ENCODE measurements at regions not wholly inside any gene's neighbourhood (a gene's known extent, or its start where the extent isn't known, plus 50 kb on each side); places are given as distances from the start of the nearest gene placed in this dataset.

DNA sequence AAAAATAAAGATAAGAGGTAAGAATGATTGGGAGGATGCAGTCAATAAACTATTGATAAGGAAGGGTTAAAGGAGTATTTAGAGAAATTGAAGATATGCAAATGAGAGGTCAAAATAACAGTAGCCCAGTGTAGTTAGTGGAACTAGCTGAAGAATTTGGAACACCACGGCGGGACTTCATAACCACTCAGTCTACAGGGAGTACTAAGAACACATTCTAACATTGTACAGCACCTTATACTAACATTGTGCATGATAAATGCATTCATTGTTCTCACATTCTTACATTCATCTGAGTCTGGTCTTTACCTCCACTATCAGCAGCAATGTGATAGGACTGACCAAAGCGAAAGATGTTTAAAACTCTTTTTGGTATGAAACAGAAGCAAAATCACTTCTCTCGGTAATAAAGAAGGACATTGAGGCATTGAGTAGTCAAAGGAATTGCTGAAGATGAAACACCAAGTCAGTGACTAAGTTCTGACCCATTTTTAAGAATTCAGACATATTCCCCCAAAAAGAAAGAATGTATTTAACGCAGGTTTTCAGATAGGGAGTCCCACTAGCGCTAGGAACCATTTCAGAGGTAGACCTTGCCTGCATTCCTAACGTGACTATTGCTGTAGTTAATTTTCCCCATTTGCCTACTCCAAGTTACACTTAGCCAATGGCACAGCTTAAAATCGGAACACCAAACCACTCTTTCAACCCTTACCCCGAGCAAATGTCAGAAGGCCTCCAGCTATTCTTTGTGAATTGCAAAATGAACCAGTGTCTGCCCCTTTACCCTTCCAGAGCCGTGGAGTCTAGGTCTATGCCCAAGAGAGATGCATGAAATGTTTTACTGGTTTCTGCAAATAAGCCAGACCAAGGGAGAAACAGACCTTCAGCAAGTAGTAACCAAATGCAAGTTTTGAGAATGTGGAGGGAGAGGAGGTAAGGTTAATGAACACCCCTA lies 108.8 kb upstream of the IRF2BP2 start:
- no peak for DNase-seq (ENCODE audit: low read depth)

DNA sequence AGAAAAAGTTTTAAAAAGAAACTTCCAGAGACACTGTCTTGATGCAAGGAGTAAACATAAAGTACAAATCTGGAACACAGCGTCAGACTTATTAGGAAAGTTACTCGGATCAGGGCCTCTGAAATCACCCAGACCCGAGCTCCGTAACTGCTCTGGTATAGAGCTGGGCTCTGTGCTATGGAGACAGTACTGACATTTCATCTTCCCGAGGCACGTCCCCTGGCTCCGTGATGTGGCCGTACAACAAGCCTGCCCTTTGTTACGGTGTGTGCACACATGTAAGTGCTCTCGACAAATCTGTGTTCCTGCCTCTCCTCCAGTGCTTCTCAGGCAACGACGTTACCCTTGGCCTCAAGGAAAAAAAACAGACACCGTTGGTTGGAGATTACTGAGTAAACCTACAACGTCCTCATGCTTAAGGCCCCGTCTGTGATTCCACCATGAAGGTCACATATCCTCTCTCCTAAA lies 107.0 kb upstream of the IRF2BP2 start:
- no peak for DNase-seq (ENCODE audit: low read depth)

DNA sequence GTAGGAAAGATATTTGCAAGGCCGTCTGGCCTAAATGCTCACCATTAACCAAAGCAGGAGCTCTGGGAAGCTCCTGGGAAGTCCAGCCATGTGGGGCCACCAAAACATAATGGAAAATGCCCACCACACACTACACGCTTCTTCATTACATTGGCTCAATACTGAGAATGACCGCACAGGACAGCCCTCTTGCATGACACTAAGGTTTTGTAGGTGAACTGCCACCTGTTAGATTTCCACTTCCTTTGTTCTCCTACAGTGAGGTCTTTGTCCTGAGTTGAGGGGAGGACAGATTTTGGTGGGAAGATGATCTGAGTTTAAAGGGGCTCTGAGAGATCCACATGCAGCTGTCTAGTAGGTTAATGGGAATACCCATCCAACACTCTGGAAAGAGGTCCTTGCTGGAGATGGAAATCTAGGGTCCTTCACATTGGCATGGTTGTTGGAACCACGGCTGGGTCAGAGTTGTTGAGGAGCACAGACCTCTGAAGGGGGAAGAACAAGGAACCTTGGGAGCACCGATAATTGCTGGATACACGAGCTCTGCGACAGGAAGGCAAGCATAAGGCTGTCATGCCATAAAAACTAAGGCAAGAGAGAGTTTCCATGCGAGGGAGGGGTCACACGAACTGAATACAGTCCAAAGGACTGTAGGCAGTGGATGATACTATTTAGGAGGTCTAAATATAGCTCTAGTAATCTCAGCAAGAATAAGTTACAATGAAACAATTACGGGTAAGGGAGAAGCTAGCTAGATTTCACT lies 105.5 kb upstream of the IRF2BP2 start:
- DNase-seq (ENCODE audit: low read depth): no peak

- DNase-seq (ENCODE audit: low read depth): no peak
These were observed 103.9 kb upstream of the IRF2BP2 start for GRCh38 chr1:234713859-234714258.

GRCh38 chr1:234713440-234713839 lies 103.5 kb upstream of the IRF2BP2 start:
- DNase-seq (ENCODE audit: low read depth): no peak

- no peak for DNase-seq (ENCODE audit: low read depth)
These were observed 102.9 kb upstream of the IRF2BP2 start for GRCh38 chr1:234712891-234713305.

DNA sequence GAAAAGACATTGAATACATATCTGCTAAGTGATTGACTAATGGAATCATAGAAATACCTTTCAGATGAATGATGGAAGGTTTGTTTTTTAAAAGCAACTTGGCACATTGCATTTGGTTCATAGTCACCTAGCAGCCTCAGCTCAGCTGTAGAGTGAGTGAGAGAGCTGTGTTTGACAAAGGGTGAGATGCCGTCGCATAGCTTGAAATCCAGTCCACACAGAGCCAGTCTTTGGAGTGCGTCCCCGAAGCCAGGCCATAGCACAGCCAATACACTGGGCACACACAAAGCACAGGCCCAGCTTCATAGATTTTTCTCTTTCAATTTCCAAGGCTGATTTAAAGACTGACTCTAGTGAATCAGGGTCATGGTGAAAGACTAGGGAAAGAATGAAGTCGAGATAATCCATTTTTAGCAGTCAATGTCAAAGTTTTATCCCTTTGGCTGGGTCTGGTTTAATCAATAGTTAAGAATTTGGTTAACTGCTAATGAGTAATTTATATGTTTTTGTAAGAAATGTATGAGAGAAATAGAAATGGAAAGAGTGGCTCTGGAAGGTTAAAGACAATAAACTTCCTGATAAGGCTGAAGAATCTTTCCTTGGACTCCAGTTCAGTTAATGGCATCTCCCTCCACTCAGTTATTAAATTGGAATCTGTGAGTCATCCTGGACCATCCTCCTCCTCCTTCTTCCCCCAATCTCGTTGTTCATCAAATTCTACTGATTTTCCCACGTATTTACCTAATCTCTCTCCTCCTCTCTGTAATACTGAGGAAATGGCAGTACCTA lies 101.2 kb upstream of the IRF2BP2 start:
- DNase-seq (ENCODE audit: low read depth): no peak

DNA sequence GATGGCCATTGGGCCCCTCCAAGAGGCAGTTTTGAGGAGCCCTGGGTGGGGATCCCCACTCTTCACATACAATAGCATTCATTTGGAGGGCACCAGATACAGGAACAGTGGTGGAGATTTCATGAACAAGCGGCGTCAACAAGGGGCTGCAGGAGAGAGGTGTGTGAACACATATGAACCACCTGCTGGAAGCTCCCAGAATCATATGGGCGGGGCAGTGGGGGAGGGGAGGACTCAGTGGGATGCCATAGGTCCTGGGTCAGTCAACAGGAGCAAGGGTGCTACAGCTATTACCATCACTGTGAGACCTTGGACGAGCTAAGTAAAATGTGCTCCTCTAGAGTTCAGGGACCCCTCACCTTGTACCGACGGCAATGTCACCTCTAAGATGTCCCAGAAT lies 100.4 kb upstream of the IRF2BP2 start:
- no peak for DNase-seq (ENCODE audit: low read depth)

DNA sequence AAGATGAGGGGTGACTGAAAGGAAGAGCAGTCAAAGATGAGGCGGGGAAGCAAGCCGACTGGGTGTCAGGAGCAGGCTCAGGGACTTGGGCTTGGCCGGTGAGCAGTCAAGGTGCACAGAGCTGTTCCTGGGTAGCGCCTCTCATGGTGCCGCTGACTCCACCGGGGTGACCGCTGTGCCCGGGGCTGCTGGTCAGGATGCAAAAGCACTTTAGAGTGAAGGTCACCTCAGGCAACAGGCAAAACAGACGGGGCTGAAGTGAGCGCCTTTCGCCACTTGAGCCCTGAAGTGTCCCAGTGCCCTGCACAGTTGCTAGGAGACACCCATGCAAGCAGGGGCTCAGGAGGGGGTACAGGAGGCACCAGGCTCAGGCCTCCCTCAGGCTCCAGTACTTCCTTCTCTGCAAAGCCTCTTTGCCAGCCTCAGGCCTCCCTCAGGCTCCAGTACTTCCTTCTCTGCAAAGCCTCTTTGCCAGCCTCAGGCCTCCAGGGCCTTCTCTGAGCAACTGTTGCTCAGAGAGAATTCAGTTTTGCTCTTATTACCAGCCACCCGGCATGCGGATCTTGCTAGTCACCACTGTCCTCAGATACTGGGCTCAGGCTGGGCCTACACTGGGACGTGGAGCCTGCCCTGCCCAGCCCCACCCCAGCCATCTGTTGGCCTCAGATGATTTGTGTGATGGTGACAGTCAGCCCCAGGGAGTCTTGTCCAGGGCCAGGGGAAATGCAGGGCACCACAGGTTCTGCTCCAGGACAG lies 99.7 kb upstream of the IRF2BP2 start:
- no peak for DNase-seq (ENCODE audit: low read depth)

- no peak for DNase-seq (ENCODE audit: low read depth)
These were observed 98.9 kb upstream of the IRF2BP2 start for GRCh38 chr1:234708700-234709395.

- DNase-seq (ENCODE audit: low read depth): no peak
These were observed 97.7 kb upstream of the IRF2BP2 start for GRCh38 chr1:234707641-234708040.

DNA sequence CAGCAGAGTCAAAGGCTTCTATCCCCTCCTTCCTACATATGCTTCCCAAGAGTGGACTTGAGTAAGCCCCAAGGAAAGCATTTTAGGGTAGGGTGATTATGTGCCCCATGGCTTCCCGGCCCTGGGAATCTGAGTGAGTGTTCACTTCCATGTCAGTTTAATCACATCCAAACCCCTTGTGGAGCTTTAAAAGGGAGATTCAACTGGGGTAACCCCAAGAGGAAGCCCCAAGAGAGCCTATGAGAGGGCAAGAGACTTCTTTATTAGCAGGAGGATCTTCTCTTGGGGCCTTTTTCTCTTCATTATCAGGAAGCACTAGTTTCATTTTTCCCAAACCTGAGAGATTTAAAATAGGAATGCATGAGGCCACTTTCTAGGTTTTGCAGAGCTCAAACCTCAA lies 97.0 kb upstream of the IRF2BP2 start:
- DNase-seq (ENCODE audit: low read depth): no peak

- no peak for DNase-seq (ENCODE audit: low read depth)
These were observed 96.2 kb upstream of the IRF2BP2 start for GRCh38 chr1:234706199-234706598.

GRCh38 chr1:234705615-234706014 lies 95.6 kb upstream of the IRF2BP2 start:
- no peak for DNase-seq (ENCODE audit: low read depth)

DNA sequence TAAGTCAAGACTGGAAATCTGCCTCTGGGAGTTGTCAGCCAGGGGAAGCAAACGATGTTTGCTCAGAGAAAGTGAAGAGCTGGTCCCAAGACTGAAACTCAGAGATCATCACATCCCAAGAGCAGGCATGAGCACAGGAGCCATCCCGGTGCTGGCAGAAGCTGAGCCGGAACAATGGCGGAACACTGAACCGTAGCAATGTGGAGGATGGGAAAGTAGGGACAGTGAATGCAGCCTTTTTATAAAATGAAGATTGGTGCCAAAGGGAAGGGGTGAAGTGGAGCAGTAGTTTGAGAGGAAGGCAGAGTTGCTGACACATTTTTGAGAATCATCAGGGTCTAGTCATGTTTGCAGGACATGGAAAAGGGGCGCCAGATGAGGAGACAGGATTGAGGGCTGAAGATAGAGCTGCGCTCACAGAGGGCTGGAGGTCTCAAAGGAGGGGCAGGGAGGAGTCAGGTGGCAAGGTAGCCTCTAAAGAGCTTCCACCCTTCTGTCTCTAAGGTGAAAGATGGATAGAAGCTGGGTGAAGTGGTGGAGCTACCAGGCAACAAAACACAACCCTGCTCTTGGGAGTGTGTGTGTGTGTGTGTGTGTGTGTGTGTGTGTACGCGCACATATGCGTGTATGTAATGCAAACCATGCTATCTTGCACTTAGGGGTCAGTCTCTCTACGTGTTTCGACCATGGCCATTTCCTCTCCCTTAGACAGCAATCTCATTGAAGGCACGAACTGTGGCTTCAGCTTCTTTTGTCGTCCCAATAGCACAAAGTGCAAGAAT lies 94.3 kb upstream of the IRF2BP2 start:
- no peak for DNase-seq (ENCODE audit: low read depth)

- DNase-seq (ENCODE audit: low read depth): no peak
These were observed 92.5 kb upstream of the IRF2BP2 start for GRCh38 chr1:234702342-234703000.

GRCh38 chr1:234701737-234702341 lies 91.9 kb upstream of the IRF2BP2 start:
- no peak for DNase-seq (ENCODE audit: low read depth)

- DNase-seq (ENCODE audit: low read depth): peak; percentile 5
These were observed 90.1 kb upstream of the IRF2BP2 start for GRCh38 chr1:234699795-234700665.

Data from T-helper 22 cell (primary cell).